WI38 (cell line): ENCODE measurements at regions not wholly inside any gene's neighbourhood (a gene's known extent, or its start where the extent isn't known, plus 50 kb on each side); places are given as distances from the start of the nearest gene placed in this dataset.

Experiments used
- H3K4me3 ChIP-seq: 2 replicates; pipeline ENCODE4 v1.5.1; 2011; ENCODE audit warnings: low read depth, mild to moderate bottlenecking, control low read depth, low read length
- TF ChIP-seq, protein P1 (sequence below): IDR thresholded peaks from 2 replicates; pipeline ENCODE4 v1.5.1; 2012; ENCODE audit warnings: low read depth, mild to moderate bottlenecking, control low read depth, low read length

- TF ChIP-seq, protein P1, sequence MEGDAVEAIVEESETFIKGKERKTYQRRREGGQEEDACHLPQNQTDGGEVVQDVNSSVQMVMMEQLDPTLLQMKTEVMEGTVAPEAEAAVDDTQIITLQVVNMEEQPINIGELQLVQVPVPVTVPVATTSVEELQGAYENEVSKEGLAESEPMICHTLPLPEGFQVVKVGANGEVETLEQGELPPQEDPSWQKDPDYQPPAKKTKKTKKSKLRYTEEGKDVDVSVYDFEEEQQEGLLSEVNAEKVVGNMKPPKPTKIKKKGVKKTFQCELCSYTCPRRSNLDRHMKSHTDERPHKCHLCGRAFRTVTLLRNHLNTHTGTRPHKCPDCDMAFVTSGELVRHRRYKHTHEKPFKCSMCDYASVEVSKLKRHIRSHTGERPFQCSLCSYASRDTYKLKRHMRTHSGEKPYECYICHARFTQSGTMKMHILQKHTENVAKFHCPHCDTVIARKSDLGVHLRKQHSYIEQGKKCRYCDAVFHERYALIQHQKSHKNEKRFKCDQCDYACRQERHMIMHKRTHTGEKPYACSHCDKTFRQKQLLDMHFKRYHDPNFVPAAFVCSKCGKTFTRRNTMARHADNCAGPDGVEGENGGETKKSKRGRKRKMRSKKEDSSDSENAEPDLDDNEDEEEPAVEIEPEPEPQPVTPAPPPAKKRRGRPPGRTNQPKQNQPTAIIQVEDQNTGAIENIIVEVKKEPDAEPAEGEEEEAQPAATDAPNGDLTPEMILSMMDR: no peak
- H3K4me3 ChIP-seq: no peak overlapping the region
Observed at GRCh38 chr2:20516291-20516645, 69.4 kb downstream of the RHOB start.

DNA sequence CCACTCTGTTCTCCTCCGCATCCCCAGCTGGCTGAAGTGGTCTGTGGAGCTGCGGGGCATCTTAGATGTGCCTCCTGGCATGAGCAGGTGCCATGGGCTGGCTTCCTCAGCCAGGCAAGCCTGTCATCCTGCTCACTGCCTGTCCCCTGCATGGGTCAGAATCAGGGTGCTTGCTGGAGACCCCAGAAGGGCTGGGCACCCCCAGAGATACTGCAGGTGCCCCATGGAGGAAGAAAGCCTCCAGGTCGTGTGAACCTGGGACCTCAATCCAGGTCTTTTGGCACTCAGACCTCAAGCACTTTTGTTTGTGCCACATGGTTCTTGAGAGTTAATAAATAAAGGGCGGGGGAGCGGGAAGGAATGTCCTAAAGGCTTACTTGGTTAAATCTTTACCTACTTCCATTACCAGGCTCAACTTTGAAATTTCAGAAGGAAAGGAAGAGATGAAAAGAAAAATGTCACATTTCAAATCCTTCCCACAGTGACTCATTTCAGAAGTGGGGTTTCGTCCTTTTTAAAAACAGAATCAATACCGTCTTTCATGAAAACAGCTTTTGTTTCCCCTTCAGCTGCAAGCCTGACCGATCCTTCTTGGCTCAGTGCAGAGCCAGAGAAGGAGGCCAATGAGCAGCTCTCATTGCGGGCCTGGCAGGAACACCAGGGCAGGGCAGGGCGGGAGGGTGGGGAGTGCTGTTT is 69.9 kb downstream of the RHOB start:
- TF ChIP-seq, protein P1: no peak
- H3K4me3 ChIP-seq: no peak overlapping the region

GRCh38 chr2:20519309-20519708 is 72.4 kb downstream of the RHOB start:
- TF ChIP-seq, protein P1: no peak
- H3K4me3 ChIP-seq: no peak overlapping the region

DNA sequence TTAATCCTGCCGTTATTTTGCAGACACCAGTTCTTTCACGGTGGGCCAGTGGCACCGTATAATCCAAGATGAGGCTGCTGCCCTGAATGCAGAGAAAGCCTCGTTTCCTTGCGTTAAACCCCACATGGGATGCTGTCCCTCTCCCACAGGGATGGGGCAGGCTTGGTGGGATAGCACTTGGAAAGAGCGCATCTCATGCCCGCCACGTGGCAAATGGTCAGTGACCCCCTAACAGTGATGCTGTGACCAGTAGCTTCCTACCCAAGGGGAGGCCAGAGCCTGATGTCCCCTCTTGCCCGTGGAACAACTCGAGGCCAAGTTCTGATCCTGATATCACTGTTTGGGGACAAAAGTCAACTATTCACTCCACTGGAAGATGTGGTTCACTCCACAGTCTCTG is 73.3 kb downstream of the RHOB start:
- H3K4me3 ChIP-seq: no peak overlapping the region
- TF ChIP-seq, protein P1: no peak

GRCh38 chr2:20521193-20521592 is 74.3 kb downstream of the RHOB start:
- H3K4me3 ChIP-seq: no peak overlapping the region
- TF ChIP-seq, protein P1: no peak

- TF ChIP-seq, protein P1: no peak
- H3K4me3 ChIP-seq: no peak overlapping the region
Observed at GRCh38 chr2:20521682-20522189, 74.9 kb downstream of the RHOB start.

- TF ChIP-seq, protein P1: no peak
- H3K4me3 ChIP-seq: no peak overlapping the region
Observed at GRCh38 chr2:20523073-20523798, 76.4 kb downstream of the RHOB start.
